ENCODE measurements at regions not wholly inside any gene's neighbourhood (a gene's known extent, or its start where the extent isn't known, plus 50 kb on each side); places are given as distances from the start of the nearest gene placed in this dataset.
"Not testable (repeated sequence)": the region's sequence is repeated elsewhere in the genome, so short reads cannot be mapped to it uniquely, and the experiment has no call there.

- Histone ChIP-seq H3K27ac (no peak overlapping the region), H3K4me3 (no peak overlapping the region), H4K20me1 (ENCODE audit: insufficient read depth, poor library complexity, severe bottlenecking) (no peaks in the 10 kb centered on the region), H3K36me3 (replicated peaks; ENCODE audit: insufficient read depth, low read depth) (no peaks in the 10 kb centered on the region), H3K9me2 (replicated peaks; ENCODE audit: insufficient read depth) (no peaks in the 10 kb centered on the region), H3K4me2 (no peak overlapping the region), H2AFZ (no peak overlapping the region), H3K27me3 (no peaks in the 10 kb centered on the region), H3K9me3 (ENCODE audit: low read depth) (no peaks in the 10 kb centered on the region), H3K4me1 (ENCODE audit: insufficient read depth) (no peaks in the 10 kb centered on the region), H3K79me2 (no peaks in the 10 kb centered on the region)
- TF ChIP-seq EZH2 (IDR thresholded peaks at IDR 0.05; ENCODE audit: borderline replicate concordance) = no peak
- TF ChIP-seq EZH2phosphoT487 (IDR thresholded peaks at IDR 0.05; ENCODE audit: low read depth, severe bottlenecking, unreplicated experiment) = no peak
- TF ChIP-seq, protein P1, sequence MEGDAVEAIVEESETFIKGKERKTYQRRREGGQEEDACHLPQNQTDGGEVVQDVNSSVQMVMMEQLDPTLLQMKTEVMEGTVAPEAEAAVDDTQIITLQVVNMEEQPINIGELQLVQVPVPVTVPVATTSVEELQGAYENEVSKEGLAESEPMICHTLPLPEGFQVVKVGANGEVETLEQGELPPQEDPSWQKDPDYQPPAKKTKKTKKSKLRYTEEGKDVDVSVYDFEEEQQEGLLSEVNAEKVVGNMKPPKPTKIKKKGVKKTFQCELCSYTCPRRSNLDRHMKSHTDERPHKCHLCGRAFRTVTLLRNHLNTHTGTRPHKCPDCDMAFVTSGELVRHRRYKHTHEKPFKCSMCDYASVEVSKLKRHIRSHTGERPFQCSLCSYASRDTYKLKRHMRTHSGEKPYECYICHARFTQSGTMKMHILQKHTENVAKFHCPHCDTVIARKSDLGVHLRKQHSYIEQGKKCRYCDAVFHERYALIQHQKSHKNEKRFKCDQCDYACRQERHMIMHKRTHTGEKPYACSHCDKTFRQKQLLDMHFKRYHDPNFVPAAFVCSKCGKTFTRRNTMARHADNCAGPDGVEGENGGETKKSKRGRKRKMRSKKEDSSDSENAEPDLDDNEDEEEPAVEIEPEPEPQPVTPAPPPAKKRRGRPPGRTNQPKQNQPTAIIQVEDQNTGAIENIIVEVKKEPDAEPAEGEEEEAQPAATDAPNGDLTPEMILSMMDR (IDR thresholded peaks at IDR 0.05; ENCODE audit: poor library complexity) = no peak
- WGBS (ENCODE audit: low lambda C conversion rate, missing lambda C conversion rate) = 94% methylated on average over 7 of the region's 7 CpGs
- no peak for DNase-seq (ENCODE audit: low spot score)
Measured at GRCh38 chr12:47359310-47360092, 279.7 kb upstream of the AMIGO2 start.

DNA sequence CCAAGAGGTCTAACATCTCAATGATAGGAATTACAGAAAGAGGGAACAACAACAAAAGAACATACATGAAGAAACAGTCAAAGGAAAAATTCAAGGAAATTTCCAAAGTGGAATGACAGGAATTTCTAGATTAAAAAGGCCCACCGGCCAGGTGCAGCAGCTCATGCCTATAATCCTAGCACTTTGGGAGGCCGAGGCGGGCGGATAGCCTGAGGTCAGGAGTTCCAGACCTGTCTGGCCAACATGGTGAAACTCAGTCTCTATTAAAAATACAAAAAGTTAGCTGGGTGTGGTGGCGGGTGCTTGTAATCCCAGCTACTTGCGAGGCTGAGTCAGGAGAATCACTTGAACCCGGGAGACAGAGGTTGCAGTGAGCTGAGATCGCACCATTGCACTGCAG lies 277.2 kb upstream of the AMIGO2 start:
- not testable (repeated sequence) for DNase-seq (ENCODE audit: low spot score); H3K4me3 ChIP-seq; H3K4me2 ChIP-seq; H3K27me3 ChIP-seq; H4K20me1 ChIP-seq (ENCODE audit: insufficient read depth, poor library complexity, severe bottlenecking); H3K36me3 ChIP-seq (replicated peaks; ENCODE audit: insufficient read depth, low read depth); H3K27ac ChIP-seq; H3K9me2 ChIP-seq (replicated peaks; ENCODE audit: insufficient read depth); H3K79me2 ChIP-seq; H2AFZ ChIP-seq; H3K9me3 ChIP-seq (ENCODE audit: low read depth); H3K4me1 ChIP-seq (ENCODE audit: insufficient read depth)
- WGBS (ENCODE audit: low lambda C conversion rate, missing lambda C conversion rate) = 76% methylated on average over 7 of the region's 8 CpGs

GRCh38 chr12:47356129-47356700 lies 276.5 kb upstream of the AMIGO2 start:
- WGBS (ENCODE audit: low lambda C conversion rate, missing lambda C conversion rate) = 73% methylated on average over 3 of the region's 3 CpGs
- Histone ChIP-seq H2AFZ (no peak overlapping the region), H3K4me2 (no peak overlapping the region), H3K79me2 (no peaks in the 10 kb centered on the region), H3K4me1 (ENCODE audit: insufficient read depth) (no peaks in the 10 kb centered on the region), H3K9me2 (replicated peaks; ENCODE audit: insufficient read depth) (no peaks in the 10 kb centered on the region), H3K36me3 (replicated peaks; ENCODE audit: insufficient read depth, low read depth) (no peaks in the 10 kb centered on the region), H3K27ac (no peak overlapping the region), H3K9me3 (ENCODE audit: low read depth) (no peaks in the 10 kb centered on the region), H4K20me1 (ENCODE audit: insufficient read depth, poor library complexity, severe bottlenecking) (no peaks in the 10 kb centered on the region), H3K27me3 (no peaks in the 10 kb centered on the region), H3K4me3 (no peak overlapping the region)
- no peak for DNase-seq (ENCODE audit: low spot score)
- TF ChIP-seq EZH2 (IDR thresholded peaks at IDR 0.05; ENCODE audit: borderline replicate concordance) (no peak), EZH2phosphoT487 (IDR thresholded peaks at IDR 0.05; ENCODE audit: low read depth, severe bottlenecking, unreplicated experiment) (no peak)
- TF ChIP-seq, protein P1 (IDR thresholded peaks at IDR 0.05; ENCODE audit: poor library complexity) = no peak

GRCh38 chr12:47353508-47353907 lies 273.7 kb upstream of the AMIGO2 start:
- WGBS (ENCODE audit: low lambda C conversion rate, missing lambda C conversion rate) = 95% methylated on average over 6 of the region's 6 CpGs
- no peaks in the 10 kb centered on the region for H3K9me2 ChIP-seq (replicated peaks; ENCODE audit: insufficient read depth)
- H4K20me1 ChIP-seq (ENCODE audit: insufficient read depth, poor library complexity, severe bottlenecking) = no peaks in the 10 kb centered on the region
- H3K79me2 ChIP-seq = no peaks in the 10 kb centered on the region
- no peaks in the 10 kb centered on the region for H3K27me3 ChIP-seq
- no peak overlapping the region for H3K4me2 ChIP-seq
- no peaks in the 10 kb centered on the region for H3K4me1 ChIP-seq (ENCODE audit: insufficient read depth)
- no peak overlapping the region for H3K27ac ChIP-seq
- no peak for TF ChIP-seq EZH2 (IDR thresholded peaks at IDR 0.05; ENCODE audit: borderline replicate concordance)
- no peaks in the 10 kb centered on the region for H3K9me3 ChIP-seq (ENCODE audit: low read depth)
- H2AFZ ChIP-seq = no peak overlapping the region
- no peaks in the 10 kb centered on the region for H3K36me3 ChIP-seq (replicated peaks; ENCODE audit: insufficient read depth, low read depth)
- H3K4me3 ChIP-seq = no peak overlapping the region
- no peak for DNase-seq (ENCODE audit: low spot score)
